SK-N-SH treated with all-trans-retinoic acid at 6 μM for 48 hours (cell line): ENCODE measurements at regions not wholly inside any gene's neighbourhood (a gene's known extent, or its start where the extent isn't known, plus 50 kb on each side); places are given as distances from the start of the nearest gene placed in this dataset.

Source experiments
- ATAC-seq: fragments of 200-7000 bp; cut with Tn5 transposase; 3 replicates; pipeline ENCODE4 v1.9.1; 2020; ENCODE audit warnings: mild to moderate bottlenecking, moderate library complexity
- ARNTL ChIP-seq: fragments of 450-650 bp; formaldehyde crosslinking; IDR thresholded peaks from 2 replicates; pipeline ENCODE4 v1.5.0; 2020; ENCODE audit warnings: low read depth, mild to moderate bottlenecking, moderate library complexity, borderline replicate concordance
- BACH2 ChIP-seq: fragments of 250-450 bp; sonication (Bioruptor Pico); IDR thresholded peaks from 2 replicates; pipeline ENCODE4 v1.9.0; 2021; ENCODE audit warnings: mild to moderate bottlenecking, borderline replicate concordance
- CSDC2 ChIP-seq: fragments of 250-450 bp; sonication (Bioruptor Pico); IDR thresholded peaks from 2 replicates; pipeline ENCODE4 v1.5.0; 2020; ENCODE audit warnings: mild to moderate bottlenecking, moderate library complexity
- ESRRG ChIP-seq: fragments of 250-450 bp; sonication (Bioruptor Pico); IDR thresholded peaks from 2 replicates; pipeline ENCODE4 v1.6.1; 2021; ENCODE audit warnings: mild to moderate bottlenecking
- GLIS3 ChIP-seq: fragments of 250-450 bp; sonication (Bioruptor Pico); IDR thresholded peaks from 2 replicates; pipeline ENCODE4 v1.5.0; 2020; ENCODE audit warnings: mild to moderate bottlenecking, moderate library complexity
- ISL1 ChIP-seq: fragments of 250-450 bp; sonication (Bioruptor Pico); IDR thresholded peaks from 2 replicates; pipeline ENCODE4 v2.1.2; 2022; ENCODE audit warnings: mild to moderate bottlenecking, moderate library complexity
- OSR1 ChIP-seq: fragments of 250-450 bp; sonication (Bioruptor Pico); IDR thresholded peaks from 2 replicates; pipeline ENCODE4 v1.8.0; 2022; ENCODE audit warnings: moderate library complexity, mild to moderate bottlenecking, inconsistent platforms
- PPARA ChIP-seq: fragments of 250-450 bp; sonication (Bioruptor Pico); IDR thresholded peaks from 2 replicates; pipeline ENCODE4 v1.5.0; 2020; ENCODE audit warnings: mild to moderate bottlenecking, borderline replicate concordance
- RARB ChIP-seq: fragments of 250-450 bp; sonication (Bioruptor Pico); IDR thresholded peaks from 2 replicates; pipeline ENCODE4 v1.8.0; 2021; ENCODE audit warnings: mild to moderate bottlenecking, moderate library complexity
- SNAI2 ChIP-seq: fragments of 250-450 bp; sonication (Bioruptor Pico); IDR thresholded peaks from 2 replicates; pipeline ENCODE4 v1.5.0; 2020; ENCODE audit warnings: mild to moderate bottlenecking, moderate library complexity
- TCF4 ChIP-seq: fragments of 250-450 bp; sonication (Bioruptor Pico); IDR thresholded peaks from 2 replicates; pipeline ENCODE4 v1.8.0; 2021; ENCODE audit warnings: mild to moderate bottlenecking, moderate library complexity, borderline replicate concordance
- TOX ChIP-seq: fragments of 250-450 bp; sonication (Bioruptor Pico); IDR thresholded peaks from 2 replicates; pipeline ENCODE4 v1.8.0; 2021; ENCODE audit warnings: mild to moderate bottlenecking, moderate library complexity, borderline replicate concordance
- ZC3H10 ChIP-seq: fragments of 250-450 bp; sonication (Bioruptor Pico); IDR thresholded peaks from 2 replicates; pipeline ENCODE4 v1.5.1; 2021; ENCODE audit warnings: mild to moderate bottlenecking, moderate library complexity
- ZFP3 ChIP-seq: fragments of 250-450 bp; sonication (Bioruptor Pico); IDR thresholded peaks from 2 replicates; pipeline ENCODE4 v1.5.0; 2020; ENCODE audit warnings: mild to moderate bottlenecking, moderate library complexity
- ZFP30 ChIP-seq: fragments of 450-650 bp; formaldehyde crosslinking; IDR thresholded peaks from 2 replicates; pipeline ENCODE4 v1.5.0; 2022; ENCODE audit warnings: mild to moderate bottlenecking, moderate library complexity
- ZNF565 ChIP-seq: fragments of 450-650 bp; formaldehyde crosslinking; conservative IDR thresholded peaks from 2 replicates; pipeline ENCODE4 v1.5.0; 2020; ENCODE audit warnings: low read depth, mild to moderate bottlenecking, moderate library complexity
- ZNF70 ChIP-seq: fragments of 450-650 bp; formaldehyde crosslinking; IDR thresholded peaks from 2 replicates; pipeline ENCODE4 v1.5.0; 2020; ENCODE audit warnings: mild to moderate bottlenecking, moderate library complexity
- ZNF8 ChIP-seq: fragments of 450-650 bp; formaldehyde crosslinking; IDR thresholded peaks from 2 replicates; pipeline ENCODE4 v1.5.0; 2020; ENCODE audit warnings: mild to moderate bottlenecking, moderate library complexity
- TF ChIP-seq, protein P1 (sequence below): fragments of 250-450 bp; sonication (Bioruptor Pico); IDR thresholded peaks from 2 replicates; pipeline ENCODE4 v1.8.0; 2021; ENCODE audit warnings: low read depth, mild to moderate bottlenecking, moderate library complexity, borderline replicate concordance
- TF ChIP-seq, protein P2 (sequence below): fragments of 250-450 bp; sonication (Bioruptor Pico); IDR thresholded peaks from 2 replicates; pipeline ENCODE4 v1.5.1; 2020; ENCODE audit warnings: low read depth, mild to moderate bottlenecking, moderate library complexity
- TF ChIP-seq, protein P3 (sequence below): fragments of 250-450 bp; sonication (Bioruptor Pico); IDR thresholded peaks from 2 replicates; pipeline ENCODE4 v1.5.1; 2021; ENCODE audit warnings: mild to moderate bottlenecking, moderate library complexity
- TF ChIP-seq, protein P4 (sequence below): fragments of 250-450 bp; sonication (Bioruptor Pico); IDR thresholded peaks from 2 replicates; pipeline ENCODE4 v1.8.0; 2020; ENCODE audit warnings: mild to moderate bottlenecking, moderate library complexity, borderline replicate concordance
- TF ChIP-seq, protein P5 (sequence below): fragments of 250-450 bp; sonication (Bioruptor Pico); IDR thresholded peaks from 2 replicates; pipeline ENCODE4 v1.5.0; 2020; ENCODE audit warnings: mild to moderate bottlenecking, moderate library complexity

DNA sequence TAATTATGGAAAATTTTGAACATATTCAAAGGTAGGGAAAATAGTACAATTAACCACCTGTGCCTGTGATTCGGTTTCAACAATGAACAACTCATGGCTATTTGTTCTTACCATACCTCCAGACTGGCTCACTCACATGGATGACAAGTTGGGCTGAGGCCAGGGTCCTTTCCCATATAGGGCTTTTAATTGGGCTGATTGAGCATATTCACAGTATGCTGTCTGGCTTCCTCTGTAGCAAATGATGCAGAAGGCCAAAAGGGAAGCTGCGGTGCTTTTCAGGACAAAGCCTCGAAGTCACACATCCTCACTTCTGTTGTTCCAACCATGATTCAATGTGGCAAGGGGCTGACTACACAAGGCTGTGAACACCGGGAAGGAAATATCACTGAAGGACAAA, 297.5 kb upstream of the SLC16A7 start:
- TF ChIP-seq, protein P1, sequence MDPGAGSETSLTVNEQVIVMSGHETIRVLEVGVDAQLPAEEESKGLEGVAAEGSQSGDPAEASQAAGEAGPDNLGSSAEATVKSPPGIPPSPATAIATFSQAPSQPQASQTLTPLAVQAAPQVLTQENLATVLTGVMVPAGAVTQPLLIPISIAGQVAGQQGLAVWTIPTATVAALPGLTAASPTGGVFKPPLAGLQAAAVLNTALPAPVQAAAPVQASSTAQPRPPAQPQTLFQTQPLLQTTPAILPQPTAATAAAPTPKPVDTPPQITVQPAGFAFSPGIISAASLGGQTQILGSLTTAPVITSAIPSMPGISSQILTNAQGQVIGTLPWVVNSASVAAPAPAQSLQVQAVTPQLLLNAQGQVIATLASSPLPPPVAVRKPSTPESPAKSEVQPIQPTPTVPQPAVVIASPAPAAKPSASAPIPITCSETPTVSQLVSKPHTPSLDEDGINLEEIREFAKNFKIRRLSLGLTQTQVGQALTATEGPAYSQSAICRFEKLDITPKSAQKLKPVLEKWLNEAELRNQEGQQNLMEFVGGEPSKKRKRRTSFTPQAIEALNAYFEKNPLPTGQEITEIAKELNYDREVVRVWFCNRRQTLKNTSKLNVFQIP, result no peak
- TF ChIP-seq ARNTL (no peak), ZNF70 (CRISPR knock-in tag) (no peak), ZC3H10 (CRISPR knock-in tag) (no peak), BACH2 (CRISPR knock-in tag) (no peak), TOX (CRISPR knock-in tag) (no peak), PPARA (CRISPR knock-in tag) (no peak), ZFP3 (CRISPR knock-in tag) (no peak), GLIS3 (CRISPR knock-in tag) (no peak), TCF4 (CRISPR knock-in tag) (no peak), ESRRG (CRISPR knock-in tag) (no peak), RARB (CRISPR knock-in tag) (no peak), SNAI2 (CRISPR knock-in tag) (no peak)
- TF ChIP-seq, protein P2, sequence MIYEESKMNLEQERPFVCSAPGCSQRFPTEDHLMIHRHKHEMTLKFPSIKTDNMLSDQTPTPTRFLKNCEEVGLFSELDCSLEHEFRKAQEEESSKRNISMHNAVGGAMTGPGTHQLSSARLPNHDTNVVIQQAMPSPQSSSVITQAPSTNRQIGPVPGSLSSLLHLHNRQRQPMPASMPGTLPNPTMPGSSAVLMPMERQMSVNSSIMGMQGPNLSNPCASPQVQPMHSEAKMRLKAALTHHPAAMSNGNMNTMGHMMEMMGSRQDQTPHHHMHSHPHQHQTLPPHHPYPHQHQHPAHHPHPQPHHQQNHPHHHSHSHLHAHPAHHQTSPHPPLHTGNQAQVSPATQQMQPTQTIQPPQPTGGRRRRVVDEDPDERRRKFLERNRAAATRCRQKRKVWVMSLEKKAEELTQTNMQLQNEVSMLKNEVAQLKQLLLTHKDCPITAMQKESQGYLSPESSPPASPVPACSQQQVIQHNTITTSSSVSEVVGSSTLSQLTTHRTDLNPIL (CRISPR knock-in tag), result no peak
- TF ChIP-seq, protein P3, sequence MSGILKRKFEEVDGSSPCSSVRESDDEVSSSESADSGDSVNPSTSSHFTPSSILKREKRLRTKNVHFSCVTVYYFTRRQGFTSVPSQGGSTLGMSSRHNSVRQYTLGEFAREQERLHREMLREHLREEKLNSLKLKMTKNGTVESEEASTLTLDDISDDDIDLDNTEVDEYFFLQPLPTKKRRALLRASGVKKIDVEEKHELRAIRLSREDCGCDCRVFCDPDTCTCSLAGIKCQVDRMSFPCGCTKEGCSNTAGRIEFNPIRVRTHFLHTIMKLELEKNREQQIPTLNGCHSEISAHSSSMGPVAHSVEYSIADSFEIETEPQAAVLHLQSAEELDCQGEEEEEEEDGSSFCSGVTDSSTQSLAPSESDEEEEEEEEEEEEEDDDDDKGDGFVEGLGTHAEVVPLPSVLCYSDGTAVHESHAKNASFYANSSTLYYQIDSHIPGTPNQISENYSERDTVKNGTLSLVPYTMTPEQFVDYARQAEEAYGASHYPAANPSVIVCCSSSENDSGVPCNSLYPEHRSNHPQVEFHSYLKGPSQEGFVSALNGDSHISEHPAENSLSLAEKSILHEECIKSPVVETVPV (CRISPR knock-in tag), result no peak
- TF ChIP-seq, protein P4, sequence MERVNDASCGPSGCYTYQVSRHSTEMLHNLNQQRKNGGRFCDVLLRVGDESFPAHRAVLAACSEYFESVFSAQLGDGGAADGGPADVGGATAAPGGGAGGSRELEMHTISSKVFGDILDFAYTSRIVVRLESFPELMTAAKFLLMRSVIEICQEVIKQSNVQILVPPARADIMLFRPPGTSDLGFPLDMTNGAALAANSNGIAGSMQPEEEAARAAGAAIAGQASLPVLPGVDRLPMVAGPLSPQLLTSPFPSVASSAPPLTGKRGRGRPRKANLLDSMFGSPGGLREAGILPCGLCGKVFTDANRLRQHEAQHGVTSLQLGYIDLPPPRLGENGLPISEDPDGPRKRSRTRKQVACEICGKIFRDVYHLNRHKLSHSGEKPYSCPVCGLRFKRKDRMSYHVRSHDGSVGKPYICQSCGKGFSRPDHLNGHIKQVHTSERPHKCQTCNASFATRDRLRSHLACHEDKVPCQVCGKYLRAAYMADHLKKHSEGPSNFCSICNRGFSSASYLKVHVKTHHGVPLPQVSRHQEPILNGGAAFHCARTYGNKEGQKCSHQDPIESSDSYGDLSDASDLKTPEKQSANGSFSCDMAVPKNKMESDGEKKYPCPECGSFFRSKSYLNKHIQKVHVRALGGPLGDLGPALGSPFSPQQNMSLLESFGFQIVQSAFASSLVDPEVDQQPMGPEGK (CRISPR knock-in tag), result no peak
- ATAC-seq, result no peak

DNA sequence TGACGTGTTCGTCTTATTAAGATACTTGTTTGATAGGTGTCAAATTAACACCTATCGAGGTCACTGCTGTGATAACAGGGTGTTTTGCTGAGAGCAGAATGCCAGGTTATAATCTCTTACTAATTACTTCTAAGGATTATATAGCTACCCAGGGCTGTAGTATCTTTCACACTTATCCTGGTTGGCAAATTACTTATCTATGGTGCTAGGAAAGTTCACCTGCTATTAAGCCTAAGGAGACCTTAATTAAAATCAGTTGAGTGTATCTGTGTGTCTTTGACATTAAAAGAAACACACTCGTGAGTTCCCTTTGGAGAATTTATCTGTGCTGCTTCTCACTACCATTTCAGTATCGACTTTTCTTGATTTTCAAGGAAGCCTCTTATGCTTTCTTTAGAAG, 301.6 kb upstream of the SLC16A7 start:
- ATAC-seq, result no peak
- TF ChIP-seq SNAI2 (CRISPR knock-in tag) (no peak), ZNF8 (CRISPR knock-in tag) (no peak), ARNTL (no peak), ZFP30 (CRISPR knock-in tag) (no peak), ZNF565 (CRISPR knock-in tag) (no peak), ZFP3 (CRISPR knock-in tag) (no peak), ISL1 (no peak), CSDC2 (CRISPR knock-in tag) (no peak), OSR1 (CRISPR knock-in tag) (no peak), ESRRG (CRISPR knock-in tag) (no peak), TCF4 (CRISPR knock-in tag) (no peak), PPARA (CRISPR knock-in tag) (no peak), TOX (CRISPR knock-in tag) (no peak), GLIS3 (CRISPR knock-in tag) (no peak)
- TF ChIP-seq, protein P5, sequence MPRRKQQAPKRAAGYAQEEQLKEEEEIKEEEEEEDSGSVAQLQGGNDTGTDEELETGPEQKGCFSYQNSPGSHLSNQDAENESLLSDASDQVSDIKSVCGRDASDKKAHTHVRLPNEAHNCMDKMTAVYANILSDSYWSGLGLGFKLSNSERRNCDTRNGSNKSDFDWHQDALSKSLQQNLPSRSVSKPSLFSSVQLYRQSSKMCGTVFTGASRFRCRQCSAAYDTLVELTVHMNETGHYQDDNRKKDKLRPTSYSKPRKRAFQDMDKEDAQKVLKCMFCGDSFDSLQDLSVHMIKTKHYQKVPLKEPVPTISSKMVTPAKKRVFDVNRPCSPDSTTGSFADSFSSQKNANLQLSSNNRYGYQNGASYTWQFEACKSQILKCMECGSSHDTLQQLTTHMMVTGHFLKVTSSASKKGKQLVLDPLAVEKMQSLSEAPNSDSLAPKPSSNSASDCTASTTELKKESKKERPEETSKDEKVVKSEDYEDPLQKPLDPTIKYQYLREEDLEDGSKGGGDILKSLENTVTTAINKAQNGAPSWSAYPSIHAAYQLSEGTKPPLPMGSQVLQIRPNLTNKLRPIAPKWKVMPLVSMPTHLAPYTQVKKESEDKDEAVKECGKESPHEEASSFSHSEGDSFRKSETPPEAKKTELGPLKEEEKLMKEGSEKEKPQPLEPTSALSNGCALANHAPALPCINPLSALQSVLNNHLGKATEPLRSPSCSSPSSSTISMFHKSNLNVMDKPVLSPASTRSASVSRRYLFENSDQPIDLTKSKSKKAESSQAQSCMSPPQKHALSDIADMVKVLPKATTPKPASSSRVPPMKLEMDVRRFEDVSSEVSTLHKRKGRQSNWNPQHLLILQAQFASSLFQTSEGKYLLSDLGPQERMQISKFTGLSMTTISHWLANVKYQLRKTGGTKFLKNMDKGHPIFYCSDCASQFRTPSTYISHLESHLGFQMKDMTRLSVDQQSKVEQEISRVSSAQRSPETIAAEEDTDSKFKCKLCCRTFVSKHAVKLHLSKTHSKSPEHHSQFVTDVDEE (CRISPR knock-in tag), result no peak
- TF ChIP-seq, protein P2 (CRISPR knock-in tag), result no peak
- TF ChIP-seq, protein P3 (CRISPR knock-in tag), result no peak
